HEK293T (cell line): ENCODE measurements at regions not wholly inside any gene's neighbourhood (a gene's known extent, or its start where the extent isn't known, plus 50 kb on each side); places are given as distances from the start of the nearest gene placed in this dataset.

Experiments used
- CTCF ChIA-PET: fragments of 350-600 bp; formaldehyde crosslinking; extraction: SDS; loops from one replicate; lab custom pipeline; 2021; ENCODE audit warnings: antibody characterized with exemption, inconsistent platforms; lab: Yijun Ruan, JAX
- POLR2A ChIA-PET: fragments of 350-600 bp; formaldehyde crosslinking; extraction: SDS; loops from one replicate; lab custom pipeline; 2020; ENCODE audit warnings: antibody characterized with exemption, inconsistent platforms; lab: Yijun Ruan, JAX
- DNase-seq: peaks from one replicate; pipeline ENCODE4 v3.0.0; 2012; ENCODE audit warnings: mixed read lengths; ENCODE audit errors: extremely low spot score
- ARNT ChIP-seq: fragments of 450-650 bp; IDR thresholded peaks from 2 replicates; pipeline ENCODE4 v1.6.1; 2017; ENCODE audit warnings: mild to moderate bottlenecking
- BHLHE40 ChIP-seq: fragments of 450-650 bp; IDR thresholded peaks from 2 replicates; pipeline ENCODE4 v1.6.1; 2016; ENCODE audit warnings: mild to moderate bottlenecking, moderate library complexity, borderline replicate concordance
- CTBP1 ChIP-seq: fragments of 450-650 bp; IDR thresholded peaks from 2 replicates; pipeline ENCODE4 v1.6.1; 2016; ENCODE audit warnings: borderline replicate concordance
- ELF4 ChIP-seq: fragments of 450-650 bp; IDR thresholded peaks from 2 replicates; pipeline ENCODE4 v1.6.1; 2017; ENCODE audit warnings: antibody characterized with exemption
- FOXA1 ChIP-seq: fragments of 450-650 bp; IDR thresholded peaks from 2 replicates; pipeline ENCODE4 v1.6.1; 2016; ENCODE audit warnings: mild to moderate bottlenecking
- FOXK2 ChIP-seq: fragments of 450-650 bp; IDR thresholded peaks from 2 replicates; pipeline ENCODE4 v1.6.1; 2016; ENCODE audit warnings: mild to moderate bottlenecking
- FOXM1 ChIP-seq: fragments of 450-650 bp; IDR thresholded peaks from 2 replicates; pipeline ENCODE4 v1.6.1; 2017; ENCODE audit warnings: mild to moderate bottlenecking, borderline replicate concordance
- HDGF ChIP-seq: fragments of 450-650 bp; IDR thresholded peaks from 2 replicates; pipeline ENCODE4 v1.6.1; 2017; ENCODE audit warnings: antibody characterized with exemption, borderline replicate concordance
- L3MBTL2 ChIP-seq: fragments of 450-650 bp; conservative IDR thresholded peaks from 2 replicates; pipeline ENCODE4 v1.6.1; 2016; ENCODE audit warnings: mild to moderate bottlenecking
- LEF1 ChIP-seq: fragments of 450-650 bp; IDR thresholded peaks from 2 replicates; pipeline ENCODE4 v1.6.1; 2017; ENCODE audit warnings: mild to moderate bottlenecking, borderline replicate concordance
- NFRKB ChIP-seq: fragments of 450-650 bp; IDR thresholded peaks from 2 replicates; pipeline ENCODE4 v1.6.1; 2016; ENCODE audit warnings: mild to moderate bottlenecking, moderate library complexity
- PKNOX1 ChIP-seq: fragments of 450-650 bp; IDR thresholded peaks from 2 replicates; pipeline ENCODE4 v1.6.1; 2016
- SP1 ChIP-seq: fragments of 450-650 bp; IDR thresholded peaks from 2 replicates; pipeline ENCODE4 v1.6.1; 2017
- SUZ12 ChIP-seq: fragments of 450-650 bp; IDR thresholded peaks from 2 replicates; pipeline ENCODE4 v1.6.1; 2016; ENCODE audit warnings: mild to moderate bottlenecking
- TARDBP ChIP-seq: fragments of 450-650 bp; IDR thresholded peaks from 2 replicates; pipeline ENCODE4 v1.6.1; 2016
- ZNF384 ChIP-seq: fragments of 450-650 bp; IDR thresholded peaks from 2 replicates; pipeline ENCODE4 v1.6.1; 2016

DNA sequence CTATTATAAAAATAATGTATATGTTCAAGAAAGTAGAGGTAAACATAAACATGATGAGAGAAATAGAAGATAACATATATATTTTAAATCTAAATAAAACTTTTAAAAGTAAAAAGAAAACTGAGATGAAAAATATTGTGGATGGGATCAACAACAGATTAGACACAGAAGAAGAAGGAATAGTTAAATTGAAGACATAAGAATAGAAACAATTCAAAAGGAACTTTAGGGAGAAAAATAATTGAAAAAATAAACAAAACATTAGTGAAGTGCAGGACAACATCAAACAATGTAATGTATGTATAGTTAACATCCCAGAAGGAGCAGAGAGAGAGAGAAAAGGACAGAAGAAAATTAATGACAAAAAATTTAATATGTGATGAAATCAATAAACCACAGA lies 228.1 kb upstream of the TNRC6C start:
- ChIA-PET POLR2A (no interaction called here), CTCF (no interaction called here)
- TF ChIP-seq FOXM1 (no peak), PKNOX1 (no peak), FOXA1 (no peak), ARNT (no peak), HDGF (no peak), SUZ12 (no peak), BHLHE40 (no peak), ELF4 (no peak)
- no peak for DNase-seq

GRCh38 chr17:77733576-77734296 lies 224.8 kb upstream of the TNRC6C start:
- DNase-seq: no peak
- TF ChIP-seq ARNT: no peak
- TF ChIP-seq LEF1: no peak
- POLR2A ChIA-PET: no interaction called here
- CTCF ChIA-PET: no interaction called here

DNA sequence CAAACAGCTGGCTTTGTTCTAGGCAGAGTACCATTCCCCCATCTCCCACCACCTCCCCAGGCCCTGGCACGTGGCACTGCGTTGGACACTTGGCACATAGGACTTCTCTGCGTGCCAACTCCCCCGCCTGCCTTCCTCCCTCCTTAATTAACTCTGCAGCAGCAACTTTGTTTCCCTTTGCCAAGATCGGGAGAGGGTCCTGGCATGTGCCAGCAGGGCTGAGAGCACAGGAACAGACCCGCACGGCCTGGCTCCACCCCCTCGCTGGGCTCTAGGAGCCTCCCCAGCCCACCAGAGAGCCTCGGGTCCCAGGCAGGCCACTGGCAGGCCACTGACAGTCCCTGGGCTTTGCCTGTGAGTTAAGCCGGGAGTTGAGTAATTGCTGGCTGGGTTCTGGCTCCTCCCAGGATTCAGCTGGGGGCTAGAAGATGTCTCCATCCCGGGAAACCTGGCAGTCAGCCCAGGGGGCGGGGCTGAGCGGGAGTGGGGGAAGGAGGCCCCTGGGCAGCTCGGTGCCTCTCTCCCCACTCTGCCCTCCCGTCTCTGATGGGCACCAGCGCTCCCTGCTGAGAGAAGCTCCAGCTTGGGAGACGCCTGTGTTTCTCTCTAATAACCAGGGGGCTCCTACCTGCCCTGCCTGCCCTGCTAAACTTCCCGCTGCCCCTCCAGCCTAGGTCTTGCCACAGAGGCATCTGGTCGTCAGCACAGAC lies 224.0 kb upstream of the TNRC6C start:
- peak; percentile 76 for DNase-seq
- CTCF ChIA-PET: interaction anchor here (0.7 kb wide), 1 partner anchor 24 kb away, joined by 3 read pairs; no protein-coding TSS in a partner anchor
- TF ChIP-seq LEF1: no peak
- TF ChIP-seq PKNOX1: no peak; the same call in 1 of the 2 replicates
- no peak for TF ChIP-seq FOXK2
- no peak for TF ChIP-seq SP1
- no peak for TF ChIP-seq BHLHE40
- TF ChIP-seq TARDBP: no peak
- no peak for TF ChIP-seq ZNF384
- TF ChIP-seq ELF4: no peak
- no peak for TF ChIP-seq NFRKB

GRCh38 chr17:77735081-77735565 lies 223.4 kb upstream of the TNRC6C start:
- TF ChIP-seq FOXA1 (no peak), ARNT (no peak), FOXK2 (no peak)
- ChIA-PET CTCF (interaction anchor here (0.7 kb wide), 1 partner anchor 25 kb away, joined by 3 read pairs; no protein-coding TSS in a partner anchor), POLR2A (interaction anchor here (1.3 kb wide), 1 partner anchor 223 kb away, joined by 3 read pairs; the partner anchor contains the start of gene TNRC6C)
- no peak for DNase-seq

More for the DNA sequence above, 224.0 kb upstream of the TNRC6C start:
- POLR2A ChIA-PET: interaction anchor here (1.3 kb wide), 1 partner anchor 224 kb away, joined by 3 read pairs; the partner anchor contains the start of gene TNRC6C

DNA sequence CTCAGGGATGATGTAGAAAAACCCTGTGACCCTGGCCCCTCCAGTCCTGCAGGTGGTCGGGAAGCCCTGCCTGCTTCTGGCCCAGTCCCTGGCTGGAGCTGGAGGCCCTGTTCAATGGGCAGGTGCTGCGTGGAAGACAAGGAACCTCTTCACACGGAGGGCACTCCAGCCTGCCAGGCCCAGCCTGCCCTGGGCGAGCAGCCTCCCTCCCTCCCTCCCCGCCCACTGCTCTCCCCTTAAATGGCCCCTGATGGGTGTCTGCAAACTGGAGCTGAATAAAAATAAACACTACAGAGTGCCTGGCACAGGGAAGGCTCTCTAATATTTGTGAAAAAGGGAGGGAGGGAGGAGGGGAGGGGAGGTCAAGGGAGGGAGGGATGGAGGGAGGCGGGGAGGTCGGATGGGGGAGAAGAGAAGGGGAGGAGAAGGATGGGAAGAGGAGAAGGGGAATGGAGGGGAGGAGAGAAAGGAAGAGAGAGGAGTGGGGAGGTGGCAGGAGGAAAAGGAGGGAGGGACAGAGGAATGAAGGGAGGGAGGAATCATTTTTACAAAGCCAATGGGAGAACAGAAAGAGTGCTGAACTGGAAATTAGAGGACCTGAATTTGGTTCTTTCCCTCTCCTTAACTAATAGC lies 222.8 kb upstream of the TNRC6C start:
- POLR2A ChIA-PET: interaction anchor here (1.3 kb wide), 1 partner anchor 223 kb away, joined by 3 read pairs; the partner anchor contains the start of gene TNRC6C
- DNase-seq: no peak
- CTCF ChIA-PET: interaction anchor here (0.7 kb wide), 1 partner anchor 25 kb away, joined by 3 read pairs; no protein-coding TSS in a partner anchor

DNA sequence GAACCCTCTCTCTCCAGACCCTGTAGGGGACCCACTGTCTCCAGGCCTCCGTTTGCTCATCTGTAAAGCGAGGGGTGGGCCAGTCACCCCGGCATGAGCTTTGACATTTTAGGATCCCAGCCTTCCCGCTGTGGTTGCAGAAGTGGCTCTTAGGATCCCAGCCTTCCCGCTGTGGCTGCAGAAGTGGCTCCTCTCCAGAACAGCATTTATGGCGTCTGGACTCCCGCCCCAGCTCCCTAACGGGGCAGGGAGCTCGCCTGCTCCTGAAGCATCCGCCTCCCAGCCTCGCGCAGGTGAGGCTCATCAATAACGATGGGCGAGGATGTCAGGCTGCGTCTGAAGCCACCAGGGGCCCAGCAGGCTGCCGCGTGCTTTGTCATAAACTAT lies 222.3 kb upstream of the TNRC6C start:
- no peak for TF ChIP-seq BHLHE40
- no peak for TF ChIP-seq SUZ12
- no peak for TF ChIP-seq LEF1
- no peak for TF ChIP-seq ELF4
- no peak for TF ChIP-seq FOXK2
- TF ChIP-seq PKNOX1: no peak
- no peak; the same call in none of the 2 replicates for TF ChIP-seq L3MBTL2
- no peak for TF ChIP-seq ZNF384
- TF ChIP-seq HDGF: no peak
- POLR2A ChIA-PET: no interaction called here
- CTCF ChIA-PET: no interaction called here
- DNase-seq: no peak

More for the DNA sequence above, 222.8 kb upstream of the TNRC6C start:
- TF ChIP-seq L3MBTL2 (peak; percentile 54; the same call in 1 of the 2 replicates), ARNT (no peak)

- ChIA-PET CTCF (no interaction called here), POLR2A (no interaction called here)
- DNase-seq: no peak
- TF ChIP-seq L3MBTL2 (no peak), NFRKB (no peak), ELF4 (no peak), ZNF384 (no peak), SP1 (no peak), PKNOX1 (no peak), ARNT (no peak), FOXK2 (no peak), HDGF (no peak), FOXA1 (no peak), CTBP1 (no peak), SUZ12 (no peak), FOXM1 (no peak), TARDBP (no peak), BHLHE40 (no peak), LEF1 (no peak)
These were observed 221.8 kb upstream of the TNRC6C start for GRCh38 chr17:77736721-77737120.
